NCI-H524 treated with DMSO at 0.1 percent for 48 hours (cell line): ENCODE measurements at regions not wholly inside any gene's neighbourhood (a gene's known extent, or its start where the extent isn't known, plus 50 kb on each side); places are given as distances from the start of the nearest gene placed in this dataset.

Experiments used
- DNase-seq: peaks from one replicate; lab custom pipeline; 2025; lab: John Stamatoyannopoulos, UW

DNA sequence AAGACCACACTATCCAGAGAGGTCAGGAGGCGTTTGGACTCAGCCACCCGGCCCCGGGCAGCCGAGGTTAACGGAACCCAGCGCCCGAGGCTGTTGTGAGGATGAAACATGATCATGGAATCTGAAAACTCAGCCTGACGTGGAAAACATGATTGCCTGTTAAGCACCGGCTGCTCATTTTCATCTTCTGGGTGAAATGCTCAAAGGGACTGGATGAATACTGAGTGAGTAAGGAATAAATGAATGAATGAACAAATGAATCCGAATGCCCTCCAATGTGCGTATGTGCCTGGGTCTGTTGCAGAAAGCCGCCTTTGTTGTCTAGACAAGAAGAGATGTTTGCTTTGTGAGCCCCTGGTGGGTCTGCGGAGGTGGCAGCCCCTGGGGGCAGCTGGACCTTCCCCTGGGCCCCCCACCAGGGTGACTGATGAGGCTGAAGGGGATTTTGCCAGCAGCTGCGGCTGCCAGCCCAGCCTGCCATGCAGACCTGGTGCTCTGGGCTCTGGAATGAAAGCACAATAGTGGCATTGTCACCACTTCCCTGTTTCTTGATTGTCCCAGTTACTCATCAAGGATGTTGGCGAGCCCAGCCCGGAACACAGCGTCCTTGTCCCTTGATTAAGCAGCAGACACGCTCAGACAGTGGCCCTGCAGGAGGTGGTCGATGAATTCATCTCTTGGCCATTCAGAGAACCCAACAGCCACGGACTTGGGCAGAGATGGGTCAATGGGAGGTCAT is 211.1 kb downstream of the ANKRD60 start:
- DNase-seq: no peak

DNA sequence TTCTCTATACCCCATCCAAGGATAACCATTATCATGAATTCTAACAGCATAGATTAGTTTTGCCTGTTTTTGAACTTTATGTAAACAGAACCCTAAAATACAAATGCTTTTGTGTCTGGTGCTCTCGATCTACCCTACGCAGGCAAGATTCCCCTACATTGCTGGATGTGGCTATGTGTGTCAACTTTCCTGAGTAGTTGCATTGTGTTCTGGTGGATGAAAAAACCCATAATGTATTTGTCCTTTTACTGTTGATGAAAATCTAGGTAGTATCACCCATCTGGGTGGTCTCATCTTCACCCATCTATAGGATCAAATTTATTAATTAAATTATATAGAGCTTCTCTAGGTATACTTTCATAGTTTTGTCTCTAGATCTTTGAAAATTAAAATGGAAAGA is 211.7 kb downstream of the ANKRD60 start:
- no peak for DNase-seq

- no peak for DNase-seq
Observed at GRCh38 chr20:58014628-58015315, 213.7 kb downstream of the ANKRD60 start.

DNA sequence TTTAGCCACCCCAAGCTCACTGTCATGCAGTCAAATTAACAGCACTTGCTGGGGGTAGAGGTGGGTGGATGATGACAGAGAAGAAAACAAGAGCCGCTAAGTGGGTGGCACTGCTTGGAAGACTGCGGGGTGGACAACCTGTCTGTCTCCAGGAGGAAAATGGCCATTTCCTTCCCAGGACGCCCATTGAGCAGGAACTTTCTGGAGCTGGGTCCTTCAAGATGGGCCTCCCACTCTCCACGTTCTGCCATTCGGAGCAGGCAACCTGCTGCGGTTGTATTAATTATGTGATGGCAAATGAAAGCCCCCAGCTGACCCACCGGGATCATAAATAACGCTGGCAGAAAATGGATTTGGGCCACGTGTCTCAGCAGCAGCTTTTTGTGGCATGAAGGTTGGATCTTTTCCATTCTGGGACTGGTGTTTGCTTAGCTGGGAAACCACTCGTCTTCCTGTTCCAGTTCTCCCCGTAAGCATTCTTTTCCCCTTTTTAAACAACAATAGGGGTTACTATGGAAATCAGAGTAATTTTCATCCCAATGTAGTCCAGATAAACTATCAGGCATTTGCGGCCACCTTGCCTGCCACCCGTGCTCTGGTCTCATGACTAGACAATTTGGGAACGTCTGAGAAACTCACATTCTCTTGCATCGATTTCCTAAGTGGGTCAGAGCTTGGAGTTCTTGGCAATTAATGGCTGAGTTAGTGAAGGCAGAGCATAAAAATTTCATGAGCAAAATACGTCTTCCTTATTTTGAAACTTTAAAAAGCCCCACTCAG is 215.5 kb downstream of the ANKRD60 start:
- DNase-seq: no peak

GRCh38 chr20:58011947-58012610 is 216.4 kb downstream of the ANKRD60 start:
- no peak for DNase-seq

DNA sequence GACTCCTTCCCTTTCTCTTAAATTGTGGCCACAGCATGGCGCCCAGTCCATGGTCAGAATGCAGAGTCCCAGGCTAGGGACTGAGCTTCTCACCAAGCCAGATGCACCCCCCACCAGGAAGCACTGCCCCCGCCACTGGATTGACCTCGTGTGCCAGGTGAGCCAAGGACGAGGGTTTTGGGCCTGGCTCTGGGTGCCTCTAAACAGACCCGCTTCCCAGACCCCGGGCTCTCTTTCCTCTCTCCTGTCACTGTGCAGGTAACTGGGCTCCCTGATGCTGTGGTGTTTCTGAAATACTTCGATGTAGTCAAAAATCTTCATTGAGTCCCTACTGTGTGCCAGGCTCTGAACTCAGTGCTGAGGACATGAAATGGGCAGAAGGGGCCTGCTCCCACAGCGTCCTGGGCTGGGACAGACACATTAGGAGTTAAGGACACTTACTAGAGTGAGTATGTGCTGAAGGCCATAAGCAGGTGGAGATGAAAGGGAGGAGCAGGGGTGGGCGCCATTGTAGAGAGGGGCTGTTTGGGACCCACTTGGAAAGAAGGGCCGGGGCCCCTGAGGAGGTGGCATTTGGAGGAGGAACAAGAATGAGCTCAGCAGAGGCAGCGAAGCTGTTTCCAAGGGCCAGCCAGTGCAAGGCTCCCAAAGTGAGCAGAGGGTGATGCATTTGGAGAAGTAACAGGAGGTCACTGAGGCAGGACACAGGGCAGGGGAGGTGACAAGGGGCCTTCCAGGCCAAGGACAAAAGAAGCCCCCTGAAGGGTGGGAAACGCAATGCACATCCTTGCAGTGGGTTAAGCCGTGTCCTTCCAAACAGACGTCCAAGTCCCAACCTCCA is 217.1 kb downstream of the ANKRD60 start:
- DNase-seq: no peak

DNA sequence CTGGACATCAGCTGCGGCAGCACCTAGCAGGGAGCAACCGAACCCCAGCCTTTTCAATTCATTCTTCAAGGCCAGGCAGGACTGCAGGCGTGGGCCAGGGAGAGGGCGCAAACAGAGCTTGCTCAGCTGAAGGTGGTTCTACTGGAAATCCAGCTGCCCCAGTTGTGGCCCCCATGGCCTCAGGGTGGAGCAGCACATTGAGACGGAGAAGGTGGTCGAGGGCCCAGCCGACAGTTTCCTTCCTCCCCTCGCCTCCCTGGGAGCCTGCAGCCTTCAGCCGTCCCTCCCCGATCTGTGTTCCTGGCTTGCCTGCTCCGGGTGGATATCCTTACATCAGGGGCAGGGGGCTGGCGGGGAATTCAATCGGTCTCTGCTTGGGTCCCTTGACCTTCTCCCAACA is 217.8 kb downstream of the ANKRD60 start:
- no peak for DNase-seq

DNA sequence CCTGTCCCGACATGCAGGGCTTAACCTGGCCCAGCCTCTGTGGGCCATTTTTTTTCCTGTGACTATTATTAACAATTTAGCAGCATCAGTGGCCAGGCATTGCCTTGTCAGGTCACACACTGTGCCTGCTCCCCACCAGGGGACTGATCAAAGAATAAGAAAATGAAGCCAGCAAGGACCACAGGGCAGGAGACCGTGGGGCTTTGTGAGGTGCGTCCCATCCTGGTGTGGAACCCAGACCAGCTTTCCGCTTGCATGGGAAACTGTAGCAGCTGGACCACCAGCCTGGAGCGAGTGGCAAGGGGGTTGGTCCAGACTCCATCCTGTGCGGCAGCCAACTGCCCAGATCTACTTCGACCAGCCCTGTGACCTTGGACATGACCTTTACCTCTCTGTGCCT is 218.3 kb downstream of the ANKRD60 start:
- DNase-seq: no peak

- DNase-seq: no peak
Observed at GRCh38 chr20:58008866-58009265, 219.6 kb downstream of the ANKRD60 start.

GRCh38 chr20:58008413-58008812 is 220.0 kb downstream of the ANKRD60 start:
- no peak for DNase-seq

DNA sequence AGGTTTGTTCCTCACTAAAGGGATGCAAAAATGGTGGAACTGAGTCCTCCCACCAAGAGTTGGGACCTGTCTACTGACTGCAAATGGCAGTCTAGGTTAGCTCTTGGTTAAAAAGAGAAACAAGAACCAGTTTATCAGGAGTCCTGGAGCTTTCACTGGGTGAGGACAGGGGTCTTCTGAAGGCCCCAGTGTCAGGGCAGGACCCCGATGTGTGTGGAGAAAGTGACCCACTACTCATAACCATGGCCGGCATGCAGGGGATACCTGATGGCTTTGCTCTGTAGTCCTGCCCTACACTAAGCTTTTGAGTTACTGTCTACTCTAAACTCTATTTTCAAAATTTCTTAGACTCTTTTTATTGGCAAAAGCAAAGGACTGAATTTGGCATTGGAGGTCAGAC is 220.5 kb downstream of the ANKRD60 start:
- DNase-seq: no peak

DNA sequence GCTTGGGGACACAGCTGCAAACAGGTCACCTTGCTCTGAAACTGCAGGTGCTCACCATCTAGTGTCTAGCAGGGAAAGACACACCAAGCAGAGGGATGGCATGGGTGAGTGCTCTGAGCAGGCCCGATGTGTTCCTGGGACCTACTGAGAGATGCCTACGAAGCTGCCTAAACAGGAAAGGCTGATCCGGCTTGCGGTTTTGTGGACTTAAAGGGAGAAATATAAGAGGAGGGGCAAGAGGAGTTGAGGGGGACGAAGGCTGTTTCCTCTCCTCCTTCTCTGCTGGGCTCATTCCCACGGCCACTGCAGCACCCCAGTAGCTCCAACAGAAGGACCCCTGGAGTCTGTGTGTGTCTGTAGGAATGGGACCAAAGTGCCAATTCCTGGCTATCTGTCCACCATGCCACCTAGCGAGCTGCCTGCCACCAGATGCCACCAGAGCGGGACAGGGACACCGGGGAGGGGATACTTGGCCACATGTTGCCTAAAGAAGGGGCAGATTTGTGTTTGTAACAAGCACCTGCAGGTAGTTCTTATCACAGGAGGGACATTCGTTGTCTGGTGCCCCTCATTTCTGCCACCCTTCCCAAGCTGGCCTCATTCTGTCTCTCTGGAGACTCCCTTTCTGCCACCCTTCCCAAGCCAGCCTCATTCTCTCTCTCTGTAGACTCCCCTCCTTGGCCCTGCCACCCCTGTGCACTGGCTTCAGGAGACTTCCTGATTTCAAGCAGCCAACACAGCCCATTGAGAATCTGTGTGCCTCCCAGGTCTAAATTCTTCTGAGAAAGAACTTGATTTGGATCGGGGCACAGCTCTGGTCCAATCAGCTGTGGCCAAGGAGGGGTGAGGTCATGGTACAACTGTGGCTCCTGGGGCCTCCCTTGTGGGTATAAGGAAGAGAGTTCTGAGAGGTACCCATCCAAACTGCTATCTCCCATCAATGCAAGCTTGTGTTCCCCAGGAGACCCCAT is 221.8 kb downstream of the ANKRD60 start:
- DNase-seq: no peak

- no peak for DNase-seq
Observed at GRCh38 chr20:58005581-58006345, 222.7 kb downstream of the ANKRD60 start.

- no peak for DNase-seq
Observed at GRCh38 chr20:58004900-58005299, 223.6 kb downstream of the ANKRD60 start.

DNA sequence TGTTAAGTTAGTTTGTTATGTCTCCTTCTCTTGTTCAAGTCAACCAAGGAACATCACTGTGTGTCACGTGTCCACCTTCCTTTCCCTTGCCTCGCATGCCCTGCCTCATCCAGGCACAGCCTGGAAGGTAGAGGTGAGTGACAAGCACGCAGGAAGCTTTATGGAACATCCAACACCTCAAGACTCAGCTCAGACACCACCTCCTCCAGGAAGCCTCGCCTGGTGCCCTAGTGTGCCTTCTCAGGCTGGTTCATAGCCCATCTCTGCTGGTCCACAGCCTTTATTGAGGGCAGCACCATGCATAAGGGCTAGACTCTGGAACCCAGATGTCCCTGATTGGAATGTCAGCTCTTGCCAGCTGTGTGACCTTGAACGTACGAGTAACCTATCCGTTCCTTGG is 224.3 kb downstream of the ANKRD60 start:
- no peak for DNase-seq

DNA sequence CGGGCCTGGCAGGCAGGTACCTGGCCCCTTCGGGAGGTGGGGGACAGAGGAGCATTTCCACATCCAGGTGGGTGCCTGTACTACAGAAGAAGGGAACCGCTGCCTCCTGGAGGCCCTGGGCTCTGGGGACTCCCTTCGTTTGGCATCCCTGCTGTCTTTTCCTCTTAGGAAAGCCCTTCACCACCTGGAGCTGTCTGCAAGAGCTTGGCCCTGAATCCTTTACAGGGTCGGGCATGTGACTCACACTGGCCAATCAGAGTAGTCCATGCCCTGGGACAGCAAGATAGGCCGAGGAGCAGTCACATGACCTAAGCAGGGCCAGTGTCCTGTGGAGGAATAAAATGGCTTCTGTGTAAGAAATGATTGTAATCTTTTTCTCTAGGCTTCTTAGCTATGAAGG is 224.9 kb downstream of the ANKRD60 start:
- DNase-seq: no peak

- DNase-seq: no peak
Observed at GRCh38 chr20:58002901-58003300, 225.6 kb downstream of the ANKRD60 start.

GRCh38 chr20:58001946-58002345 is 226.5 kb downstream of the ANKRD60 start:
- no peak for DNase-seq

DNA sequence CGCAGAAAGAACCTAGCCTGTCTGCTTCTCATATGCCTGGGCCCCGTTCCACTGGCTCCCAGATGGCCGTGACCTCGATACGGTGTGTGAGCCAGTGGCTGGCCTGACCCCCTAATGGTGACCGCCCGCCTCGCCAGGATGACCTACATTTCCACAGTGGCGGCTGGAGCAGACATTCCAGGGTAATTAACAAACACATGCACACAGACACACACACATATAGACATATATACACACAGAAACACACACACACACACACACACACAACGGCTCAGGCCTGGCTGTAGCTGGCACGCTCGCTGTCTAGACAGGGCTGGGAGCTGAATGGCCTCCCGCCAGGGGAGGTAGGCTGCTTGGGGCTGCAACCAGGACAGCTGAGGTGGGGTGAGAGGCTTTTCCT is 227.1 kb downstream of the ANKRD60 start:
- no peak for DNase-seq

DNA sequence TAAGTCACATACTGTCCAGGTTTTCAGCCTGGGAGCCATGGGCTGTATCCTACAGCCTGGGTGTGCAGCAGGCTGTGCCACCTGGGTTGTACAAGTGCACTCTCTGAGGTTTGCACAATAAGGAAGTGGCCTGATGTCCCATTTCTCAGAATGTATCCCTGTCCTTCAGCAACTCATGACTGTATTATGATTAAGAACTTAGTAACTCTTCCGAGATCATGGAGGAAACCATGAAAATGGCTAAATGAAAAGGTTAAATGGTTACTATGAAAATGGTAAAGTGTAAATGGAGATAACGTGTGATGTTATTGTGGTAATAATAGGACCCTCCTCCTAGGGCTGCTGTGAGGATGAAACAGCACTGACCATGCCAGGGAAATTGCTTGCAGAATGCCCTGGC is 227.6 kb downstream of the ANKRD60 start:
- DNase-seq: no peak
